ENCODE measurements at regions not wholly inside any gene's neighbourhood (a gene's known extent, or its start where the extent isn't known, plus 50 kb on each side); places are given as distances from the start of the nearest gene placed in this dataset.
"Not testable (repeated sequence)": the region's sequence is repeated elsewhere in the genome, so short reads cannot be mapped to it uniquely, and the experiment has no call there.

GRCh38 chr9:7542693-7543092, 256.9 kb downstream of the DMAC1 start:
- no peak for DNase-seq (ENCODE audit: low read depth)

DNA sequence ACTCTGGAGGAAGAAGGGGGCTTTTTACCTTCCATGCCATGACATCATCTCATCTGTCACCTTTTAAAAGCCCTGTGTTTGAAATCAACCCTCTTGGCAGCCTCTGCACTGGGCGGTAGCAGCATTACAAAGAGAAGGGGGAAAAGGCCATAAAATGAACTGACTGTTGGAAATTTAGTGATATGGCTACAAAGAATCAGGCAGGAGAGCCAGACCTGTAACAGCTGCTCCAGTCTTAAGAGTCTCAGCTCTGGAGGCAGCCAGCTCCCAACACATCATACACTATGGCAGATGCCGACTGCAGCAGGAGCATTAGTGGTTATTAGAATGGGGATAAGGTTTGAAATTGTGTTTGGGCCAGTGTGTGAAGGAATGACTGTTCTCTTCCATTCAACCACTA, 257.5 kb downstream of the DMAC1 start:
- no peak for DNase-seq (ENCODE audit: low read depth)

DNA sequence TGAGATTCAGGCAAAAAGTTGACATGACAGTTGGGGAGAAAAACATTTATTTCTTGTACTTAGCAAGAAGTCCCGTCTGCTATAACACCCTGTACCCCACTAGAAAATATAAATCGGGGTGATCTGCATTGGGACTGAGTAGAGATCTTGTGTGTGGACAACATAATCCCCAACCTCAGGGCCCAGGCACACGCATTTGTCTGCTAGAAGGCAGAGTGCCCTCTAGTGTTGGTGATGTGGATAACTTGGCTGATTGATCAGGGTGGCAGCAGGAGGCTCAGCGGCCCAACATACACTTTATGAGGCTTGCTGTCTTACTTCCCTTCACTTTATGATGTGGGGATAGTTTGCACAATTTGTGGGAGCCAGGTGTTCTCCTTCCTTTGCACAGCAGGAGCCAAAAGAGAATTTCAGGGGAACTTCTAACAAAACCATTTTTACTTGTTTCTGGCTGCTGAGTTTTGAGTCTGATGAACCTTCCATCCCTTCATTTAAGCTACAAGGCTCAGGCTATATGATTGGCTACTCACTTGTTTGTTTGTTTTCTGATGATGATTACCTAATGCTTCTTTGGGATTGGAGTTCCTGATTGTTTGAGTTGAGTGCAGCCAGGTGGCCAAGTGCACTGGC, 263.2 kb downstream of the DMAC1 start:
- DNase-seq (ENCODE audit: low read depth), result no peak

DNA sequence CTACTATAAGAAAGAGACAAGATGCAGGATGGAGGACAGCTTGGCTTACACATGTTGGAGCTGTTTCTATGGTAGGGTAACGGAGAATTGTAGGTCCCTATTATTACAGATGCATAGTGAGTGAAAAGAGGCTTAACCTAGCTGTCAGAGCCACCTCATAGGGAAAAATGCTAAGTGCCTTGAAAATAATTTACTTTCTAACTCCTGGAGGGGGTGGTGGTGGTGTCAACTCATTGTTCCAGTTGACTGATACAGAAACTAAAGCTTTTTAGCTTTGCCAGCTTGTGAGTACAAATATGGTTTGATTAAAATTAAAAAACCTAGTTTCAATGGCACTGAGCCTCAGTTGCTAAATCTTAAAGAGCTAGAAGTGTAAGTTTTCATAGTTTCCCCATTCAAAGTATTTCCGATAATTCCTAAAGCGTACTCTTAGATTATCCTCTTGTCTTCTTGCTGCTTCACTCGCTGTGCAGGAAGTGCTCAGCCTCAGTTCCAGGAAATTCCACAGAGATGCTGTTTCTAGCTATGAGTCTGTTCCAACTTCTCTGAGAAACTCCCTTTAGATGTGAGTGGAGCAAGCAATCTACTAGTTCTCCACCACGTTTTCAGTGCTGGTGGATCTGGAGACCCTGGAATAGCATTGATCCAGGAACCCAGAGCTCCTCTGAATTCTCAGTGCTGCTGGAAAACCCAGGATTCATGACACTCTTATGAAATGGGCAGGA, 265.2 kb downstream of the DMAC1 start:
- DNase-seq (ENCODE audit: low read depth), result no peak

- no peak for DNase-seq (ENCODE audit: low read depth)
These were observed 266.0 kb downstream of the DMAC1 start for GRCh38 chr9:7533376-7534090.

GRCh38 chr9:7523426-7524043, 276.0 kb downstream of the DMAC1 start:
- DNase-seq (ENCODE audit: low read depth), result no peak

DNA sequence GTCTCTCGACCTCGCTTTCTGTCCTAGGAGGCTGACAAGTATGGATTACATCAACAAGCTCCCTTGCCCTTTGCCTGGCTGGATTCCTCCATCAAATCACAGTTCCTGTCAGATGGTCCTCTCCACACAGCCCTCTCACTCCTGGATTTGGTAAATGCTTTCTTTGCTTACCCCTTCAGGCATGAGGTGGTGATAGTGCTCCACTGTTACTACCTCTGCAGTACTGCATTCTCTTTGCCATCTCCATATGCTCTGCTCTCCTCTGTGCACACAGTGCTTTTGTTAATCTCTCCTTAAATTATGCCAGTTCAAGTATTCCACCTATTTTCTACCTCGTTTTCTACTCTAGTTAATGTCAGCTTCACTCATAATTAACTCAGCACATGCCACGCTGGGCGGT, 279.2 kb downstream of the DMAC1 start:
- no peak for DNase-seq (ENCODE audit: low read depth)

DNA sequence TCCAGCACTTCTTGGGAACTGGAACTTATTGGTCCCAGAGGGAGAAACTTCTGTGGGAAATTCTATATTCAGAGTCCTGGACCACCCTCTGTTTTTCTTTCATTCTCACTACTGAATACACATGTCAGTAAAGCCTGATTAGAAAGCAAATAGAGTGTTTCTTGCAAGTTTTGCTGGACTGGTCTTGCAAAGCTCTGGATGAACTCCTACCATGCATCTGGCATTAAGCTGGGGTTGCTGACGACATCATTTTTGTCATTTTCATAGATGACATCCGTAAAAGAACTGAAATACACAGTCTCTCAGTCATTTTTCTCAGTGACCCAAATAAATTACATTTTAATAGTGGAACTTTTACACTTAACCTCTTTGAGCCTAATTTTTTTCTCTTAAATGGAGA, 283.2 kb downstream of the DMAC1 start:
- no peak for DNase-seq (ENCODE audit: low read depth)

GRCh38 chr9:7510199-7510598, 289.4 kb downstream of the DMAC1 start:
- DNase-seq (ENCODE audit: low read depth), result no peak

- DNase-seq (ENCODE audit: low read depth), result no peak
These were observed 289.9 kb downstream of the DMAC1 start for GRCh38 chr9:7509576-7510145.

DNA sequence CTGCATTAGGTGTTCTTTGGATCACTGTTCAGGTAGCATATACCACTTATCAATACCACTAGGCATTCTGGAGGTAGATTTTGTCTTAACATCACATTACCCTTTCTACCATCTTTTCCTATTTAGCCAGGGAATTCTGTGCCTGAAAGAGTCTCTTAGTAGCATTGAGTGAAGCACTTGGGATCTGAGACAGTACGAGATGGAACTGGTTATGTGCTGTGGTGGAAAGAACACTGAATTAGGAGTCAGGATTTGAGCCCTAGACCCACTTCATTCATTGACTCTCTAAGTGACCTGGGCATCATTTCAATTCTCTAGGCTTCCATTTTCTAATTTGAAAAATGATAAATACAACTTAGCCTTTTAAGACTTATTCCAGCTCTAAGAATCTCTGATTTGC, 291.1 kb downstream of the DMAC1 start:
- no peak for DNase-seq (ENCODE audit: low read depth)

- no peak for DNase-seq (ENCODE audit: low read depth)
These were observed 291.9 kb downstream of the DMAC1 start for GRCh38 chr9:7507566-7508270.

- no peak for DNase-seq (ENCODE audit: low read depth)
These were observed 292.6 kb downstream of the DMAC1 start for GRCh38 chr9:7507026-7507425.

- no peak for DNase-seq (ENCODE audit: low read depth)
These were observed 299.1 kb downstream of the DMAC1 start for GRCh38 chr9:7500521-7500920.

DNA sequence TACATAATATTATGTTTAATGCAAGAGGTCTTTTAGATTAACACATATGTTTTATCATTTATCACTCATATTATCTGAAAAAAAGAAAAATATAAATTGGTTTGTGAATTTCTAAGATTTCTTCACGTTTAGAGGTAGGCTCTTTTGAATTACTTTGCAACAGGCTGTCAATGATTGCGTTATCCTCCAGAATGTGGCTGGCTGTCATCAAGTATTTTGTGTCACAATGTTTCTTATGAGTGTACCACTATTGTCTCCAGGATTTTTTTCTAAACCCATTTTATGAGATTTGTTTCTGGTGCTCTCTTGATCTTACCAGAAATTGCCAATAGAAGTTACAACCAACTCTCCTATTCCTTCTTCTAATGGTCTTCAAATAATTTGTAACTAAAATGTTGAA, 307.9 kb downstream of the DMAC1 start:
- no peak for DNase-seq (ENCODE audit: low read depth)

GRCh38 chr9:7490317-7491108, 309.1 kb downstream of the DMAC1 start:
- no peak for DNase-seq (ENCODE audit: low read depth)

GRCh38 chr9:7489036-7489435, 310.5 kb downstream of the DMAC1 start:
- DNase-seq (ENCODE audit: low read depth), result no peak

GRCh38 chr9:7484014-7484413, 315.6 kb downstream of the DMAC1 start:
- not testable (repeated sequence) for DNase-seq (ENCODE audit: low read depth)

DNA sequence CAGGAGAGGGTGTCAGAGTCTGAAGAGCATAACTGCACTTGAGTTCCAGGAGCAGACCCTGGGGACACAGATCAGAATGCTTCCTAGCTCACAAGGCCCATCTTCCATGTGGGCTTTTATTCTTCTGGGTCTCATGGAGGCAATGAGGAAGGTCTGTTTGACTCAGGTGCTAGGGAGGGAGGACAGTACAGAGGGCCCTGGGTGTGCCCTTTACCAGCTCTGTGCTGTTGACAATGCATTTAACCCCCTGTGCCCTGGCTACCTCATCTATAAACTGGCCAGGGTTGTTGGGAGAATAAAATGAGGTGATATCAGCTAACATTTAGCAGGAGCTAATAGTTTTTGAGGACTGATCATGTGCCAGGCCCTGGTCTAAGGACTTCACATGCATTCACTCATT, 318.0 kb downstream of the DMAC1 start:
- DNase-seq (ENCODE audit: low read depth), result no peak

DNA sequence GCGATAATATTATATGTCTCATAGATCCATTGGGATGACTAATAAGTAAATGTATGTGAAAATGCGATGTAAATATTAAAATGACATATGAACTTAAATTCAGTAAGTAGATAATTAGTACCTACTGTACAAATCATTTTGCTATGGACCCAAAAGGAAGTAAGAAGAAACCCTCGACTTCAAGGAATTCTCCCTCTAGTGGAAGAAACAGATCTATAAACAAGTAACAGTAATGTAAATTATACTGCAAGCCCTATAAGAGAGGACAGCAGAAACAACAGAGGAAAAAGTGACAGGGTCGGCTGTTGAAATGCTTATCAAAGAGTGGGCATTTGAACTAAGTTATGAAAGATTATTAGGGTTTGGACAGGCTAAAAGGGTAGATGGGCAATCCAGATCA, 320.3 kb downstream of the DMAC1 start:
- DNase-seq (ENCODE audit: low read depth), result no peak

- no peak for DNase-seq (ENCODE audit: low read depth)
These were observed 320.9 kb downstream of the DMAC1 start for GRCh38 chr9:7478646-7479045.

Data from T-helper 22 cell (primary cell).